HepG2 (cell line): ENCODE measurements at regions not wholly inside any gene's neighbourhood (a gene's known extent, or its start where the extent isn't known, plus 50 kb on each side); places are given as distances from the start of the nearest gene placed in this dataset.

Experiments used
- POLR2AphosphoS5 ChIP-seq: IDR thresholded peaks from 2 replicates; pipeline ENCODE4 v1.6.1; 2012; ENCODE audit warnings: low read depth, low read length
- RFX5 ChIP-seq: IDR thresholded peaks from 2 replicates; pipeline ENCODE4 v1.6.1; 2011; ENCODE audit warnings: low read depth, low read length, improper control_type of control experiment

DNA sequence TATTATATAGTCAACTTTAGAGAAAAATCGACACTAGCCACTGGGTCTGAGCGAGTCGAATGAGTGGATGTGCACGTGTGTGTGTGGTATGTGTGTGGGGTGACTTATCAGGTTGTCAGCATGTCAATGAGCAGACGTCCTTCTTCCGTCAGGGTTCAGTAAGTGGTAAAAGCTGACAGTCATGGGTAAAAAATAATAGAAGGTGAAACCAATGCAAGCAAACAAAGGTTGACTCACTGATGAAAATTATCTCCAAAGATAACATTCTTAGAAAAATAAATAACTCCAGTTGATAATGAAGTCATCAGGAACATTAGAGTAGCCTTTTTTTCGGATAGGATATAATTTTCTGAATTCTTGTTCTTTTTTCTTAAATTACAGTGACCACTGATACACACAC lies 243.8 kb upstream of the FOXQ1 start:
- TF ChIP-seq RFX5 (no peak), POLR2AphosphoS5 (no peak)
